GM23338 (cell line): ENCODE measurements at regions not wholly inside any gene's neighbourhood (a gene's known extent, or its start where the extent isn't known, plus 50 kb on each side); places are given as distances from the start of the nearest gene placed in this dataset.

Source experiments
- ATAC-seq: fragments of 200-7000 bp; cut with Tn5 transposase; 3 replicates; pipeline ENCODE4 v1.9.1; 2020
- DNase-seq: peaks from one replicate; pipeline ENCODE4 v3.0.0-alpha.2; 2015; ENCODE audit warnings: low spot score
- H2AFZ ChIP-seq: fragments of 200-600 bp; sonication (generic); 2 replicates; pipeline ENCODE4 v1.8.0; 2016; ENCODE audit warnings: antibody characterized with exemption, mild to moderate bottlenecking, moderate library complexity
- H3F3A ChIP-seq: fragments of 200-600 bp; sonication (generic); replicated peaks from 2 replicates; pipeline ENCODE4 v1.8.0; 2017; ENCODE audit warnings: antibody characterized with exemption, mixed run types, low read depth
- H3K27ac ChIP-seq: fragments of 200-600 bp; sonication (generic); 2 replicates; pipeline ENCODE4 v1.6.1; 2016; ENCODE audit warnings: low read depth
- H3K27me3 ChIP-seq: fragments of 200-600 bp; sonication (generic); 2 replicates; pipeline ENCODE4 v1.8.0; 2016; ENCODE audit warnings: mild to moderate bottlenecking, mixed run types, moderate library complexity; ENCODE audit not compliant: insufficient read depth
- H3K36me3 ChIP-seq: fragments of 200-600 bp; sonication (generic); 2 replicates; pipeline ENCODE4 v1.8.0; 2016; ENCODE audit warnings: mild to moderate bottlenecking; ENCODE audit not compliant: insufficient read depth
- H3K4me1 ChIP-seq: fragments of 200-600 bp; sonication (generic); 2 replicates; pipeline ENCODE4 v1.8.0; 2016; ENCODE audit warnings: mild to moderate bottlenecking, moderate library complexity; ENCODE audit not compliant: insufficient read depth
- H3K4me2 ChIP-seq: fragments of 200-600 bp; sonication (generic); 2 replicates; pipeline ENCODE4 v1.7.1; 2017; ENCODE audit warnings: mixed run types
- H3K4me3 ChIP-seq: fragments of 200-600 bp; sonication (generic); 2 replicates; pipeline ENCODE4 v1.6.1; 2016; ENCODE audit warnings: mixed run types
- H3K79me2 ChIP-seq: fragments of 200-600 bp; sonication (generic); replicated peaks from 2 replicates; pipeline ENCODE4 v1.8.0; 2017; ENCODE audit warnings: mild to moderate bottlenecking; ENCODE audit not compliant: insufficient read depth
- H3K9me2 ChIP-seq: fragments of 200-600 bp; sonication (generic); 2 replicates; pipeline ENCODE4 v1.8.0; 2017; ENCODE audit not compliant: insufficient read depth
- H4K20me1 ChIP-seq: fragments of 200-600 bp; sonication (generic); replicated peaks from 2 replicates; pipeline ENCODE4 v1.8.0; 2017; ENCODE audit warnings: mild to moderate bottlenecking; ENCODE audit not compliant: insufficient read depth
- H3K27ac Mint-ChIP-seq: 2 replicates; pipeline ENCODE4 v1.8.0; 2020; ENCODE audit warnings: inconsistent platforms, mild to moderate bottlenecking, moderate library complexity, mixed read lengths
- H3K27me3 Mint-ChIP-seq: 3 replicates; pipeline ENCODE4 v1.8.0; 2022; ENCODE audit warnings: low read depth, mild to moderate bottlenecking, moderate library complexity, mixed read lengths, inconsistent platforms; ENCODE audit not compliant: insufficient read depth, poor library complexity
- H3K36me3 Mint-ChIP-seq: 3 replicates; pipeline ENCODE4 v1.8.0; 2021; ENCODE audit warnings: low read depth, mild to moderate bottlenecking, inconsistent platforms, moderate library complexity, mixed read lengths
- H3K4me1 Mint-ChIP-seq: 3 replicates; pipeline ENCODE4 v1.8.0; 2020; ENCODE audit warnings: mild to moderate bottlenecking, inconsistent platforms, mixed read lengths
- H3K4me3 Mint-ChIP-seq: 3 replicates; pipeline ENCODE4 v1.8.0; 2021; ENCODE audit warnings: moderate library complexity, mild to moderate bottlenecking, inconsistent platforms, mixed read lengths
- H3K9me3 Mint-ChIP-seq: 3 replicates; pipeline ENCODE4 v1.8.0; 2020; ENCODE audit warnings: moderate library complexity, mild to moderate bottlenecking, inconsistent platforms, mixed read lengths
- CREB1 ChIP-seq: fragments of 250-450 bp; sonication (Bioruptor Pico); IDR thresholded peaks from 2 replicates; pipeline ENCODE4 v1.5.0; 2020; ENCODE audit warnings: low read depth, mild to moderate bottlenecking, moderate library complexity
- CTCF ChIP-seq, 2 experiments: fragments of 200-600 bp in 1 of 2; sonication (generic) in 1 of 2; conservative IDR thresholded peaks; 2 replicates each; pipeline versions ENCODE4 v1.5.1 to v1.6.1; 2016 to 2017; ENCODE audit warnings: antibody characterized with exemption in 2 of 2, low read depth in 2 of 2, mild to moderate bottlenecking in 2 of 2, moderate library complexity in 1 of 2
- ETS1 ChIP-seq: IDR thresholded peaks from 2 replicates; pipeline ENCODE4 v1.6.1; 2016; ENCODE audit warnings: antibody characterized with exemption
- EZH2 ChIP-seq: fragments of 200-600 bp; sonication (generic); IDR thresholded peaks from one replicate; pipeline ENCODE4 v1.8.0; 2017; ENCODE audit warnings: antibody characterized with exemption, mild to moderate bottlenecking, low read depth; ENCODE audit not compliant: unreplicated experiment
- EZH2phosphoT487 ChIP-seq: fragments of 200-600 bp; sonication (generic); IDR thresholded peaks from one replicate; pipeline ENCODE4 v1.8.1; 2018; ENCODE audit warnings: antibody characterized with exemption; ENCODE audit not compliant: unreplicated experiment
- JUNB ChIP-seq: IDR thresholded peaks from one replicate; pipeline ENCODE4 v1.6.1; 2016; ENCODE audit warnings: antibody characterized with exemption; ENCODE audit not compliant: unreplicated experiment
- NANOG ChIP-seq: IDR thresholded peaks from 2 replicates; pipeline ENCODE4 v1.6.1; 2016; ENCODE audit warnings: antibody characterized with exemption, borderline replicate concordance
- POLR2AphosphoS5 ChIP-seq: IDR thresholded peaks from 2 replicates; pipeline ENCODE4 v1.6.1; 2016; ENCODE audit warnings: antibody characterized with exemption, low read depth
- REST ChIP-seq: IDR thresholded peaks from one replicate; pipeline ENCODE4 v1.6.1; 2018; ENCODE audit warnings: antibody characterized with exemption; ENCODE audit not compliant: unreplicated experiment
- STAT1 ChIP-seq: IDR thresholded peaks from one replicate; pipeline ENCODE4 v1.6.1; 2016; ENCODE audit warnings: antibody characterized with exemption; ENCODE audit not compliant: unreplicated experiment
- ZNF114 ChIP-seq: fragments of 250-450 bp; sonication (Bioruptor Pico); IDR thresholded peaks from 2 replicates; pipeline ENCODE4 v1.5.0; 2020; ENCODE audit warnings: mild to moderate bottlenecking, moderate library complexity
- ZNF331 ChIP-seq: fragments of 250-450 bp; sonication (Bioruptor Pico); IDR thresholded peaks from 2 replicates; pipeline ENCODE4 v1.5.0; 2020; ENCODE audit warnings: low read depth, mild to moderate bottlenecking, moderate library complexity
- ZNF462 ChIP-seq: fragments of 250-450 bp; sonication (Bioruptor Pico); IDR thresholded peaks from 2 replicates; pipeline ENCODE4 v1.5.0; 2020; ENCODE audit warnings: mild to moderate bottlenecking, moderate library complexity

GRCh38 chr20:52915564-52915963 lies 56.6 kb upstream of the TSHZ2 start:
- Mint-ChIP-seq H3K4me1 (no peaks in the 10 kb centered on the region), H3K9me3 (peaks cover 7% of the 10 kb centered on the region; the same call in 1 of the 3 replicates), H3K4me3 (no peak overlapping the region), H3K27ac (no peak overlapping the region), H3K36me3 (peaks cover 4% of the 10 kb centered on the region; the same call in 1 of the 3 replicates), H3K27me3 (no peaks in the 10 kb centered on the region)
- Histone ChIP-seq H4K20me1 (no peaks in the 10 kb centered on the region), H3F3A (no peaks in the 10 kb centered on the region), H3K9me2 (no peaks in the 10 kb centered on the region; the same call in 1 of the 2 replicates), H3K36me3 (no peaks in the 10 kb centered on the region), H2AFZ (no peak overlapping the region), H3K4me2 (no peak overlapping the region), H3K79me2 (no peaks in the 10 kb centered on the region), H3K4me1 (no peaks in the 10 kb centered on the region), H3K27ac (no peak overlapping the region), H3K27me3 (no peaks in the 10 kb centered on the region), H3K4me3 (no peak overlapping the region)
- no peak for TF ChIP-seq JUNB
- TF ChIP-seq CTCF (conservative IDR thresholded peaks at IDR 0.05; ENCODE audit: low read depth in 2 of 2): no peak
- TF ChIP-seq EZH2: no peak
- no peak for TF ChIP-seq ETS1
- TF ChIP-seq CREB1 (CRISPR knock-in tag): no peak
- no peak for TF ChIP-seq REST
- TF ChIP-seq EZH2phosphoT487: no peak
- TF ChIP-seq POLR2AphosphoS5: no peak
- TF ChIP-seq ZNF331: no peak
- TF ChIP-seq NANOG: no peak
- no peak for TF ChIP-seq ZNF114
- no peak for TF ChIP-seq ZNF462 (CRISPR knock-in tag)
- TF ChIP-seq STAT1: no peak
- ATAC-seq (no peak), DNase-seq (no peak)
